Colon (tissue), 2 donors: ENCODE measurements at regions not wholly inside any gene's neighbourhood (a gene's known extent, or its start where the extent isn't known, plus 50 kb on each side); places are given as distances from the start of the nearest gene placed in this dataset.

Experiments
- FAIRE-seq: peaks from 2 replicates; lab custom pipeline; 2012; peaks lifted over from hg19 to GRCh38; lab: Jason Lieb, UNC
- donor health status: control.
- donor health status: control.

GRCh38 chr4:143082701-143083100, 102.0 kb upstream of the USP38 start:
- FAIRE-seq = no peak

DNA sequence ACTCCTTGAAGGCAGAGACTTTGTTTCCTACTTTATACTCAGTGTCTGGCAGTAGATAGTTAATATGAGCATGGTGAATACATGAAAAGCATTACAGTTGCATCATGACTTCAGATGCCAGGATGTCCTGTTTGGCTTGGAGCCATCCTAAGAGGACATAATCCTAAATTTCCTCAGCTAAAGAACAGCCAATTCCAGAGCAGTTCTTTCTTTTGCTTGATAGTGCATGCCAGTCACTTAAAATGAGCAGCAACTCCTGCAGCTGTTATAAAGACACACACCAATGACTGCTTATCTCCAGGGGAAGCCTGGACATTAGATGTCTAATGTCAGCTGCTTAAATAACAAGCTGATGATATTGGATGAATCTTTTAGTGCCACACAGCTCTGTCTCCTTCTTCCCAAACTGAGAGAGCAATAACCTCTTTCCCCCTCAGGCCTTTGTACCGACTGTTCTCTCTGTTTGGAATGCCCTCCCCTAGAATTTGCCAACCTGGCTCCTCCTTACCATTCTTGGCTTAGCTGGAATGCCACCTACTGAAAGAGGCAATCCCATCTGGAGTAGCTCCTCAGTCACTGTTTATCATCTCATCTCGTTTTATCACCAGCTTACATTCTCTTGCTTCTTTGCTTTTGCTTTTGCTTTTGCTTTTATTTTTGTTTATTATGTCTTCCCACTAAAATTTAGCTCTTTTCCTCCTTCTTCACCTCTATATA, 100.8 kb upstream of the USP38 start:
- FAIRE-seq = no peak

DNA sequence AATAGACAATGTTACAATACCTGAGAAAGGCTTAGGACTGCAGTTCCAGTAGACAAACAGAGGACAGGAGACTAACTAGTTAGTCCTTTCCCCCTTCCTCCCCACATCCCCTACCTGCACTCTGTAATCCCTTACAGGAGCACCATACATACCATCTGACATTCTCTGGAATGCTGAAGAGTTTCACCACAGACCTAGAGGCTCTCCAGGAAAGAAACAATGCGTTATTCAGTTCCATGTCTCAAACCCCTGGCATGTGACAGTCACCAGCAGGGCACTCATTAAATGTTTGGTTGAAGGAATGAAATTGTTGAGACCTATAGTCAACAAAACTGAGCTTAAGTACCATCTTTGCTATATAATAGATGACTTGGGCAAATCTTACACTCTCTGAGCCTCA, 100.2 kb upstream of the USP38 start:
- FAIRE-seq = no peak

GRCh38 chr4:143085224-143085623, 99.5 kb upstream of the USP38 start:
- no peak for FAIRE-seq

- FAIRE-seq = no peak
These were observed 99.1 kb upstream of the USP38 start for GRCh38 chr4:143085659-143086058.

- FAIRE-seq = no peak
These were observed 95.4 kb upstream of the USP38 start for GRCh38 chr4:143089291-143089690.

- FAIRE-seq = no peak
These were observed 94.9 kb upstream of the USP38 start for GRCh38 chr4:143089847-143090246.

GRCh38 chr4:143091862-143092261, 92.9 kb upstream of the USP38 start:
- no peak for FAIRE-seq

- FAIRE-seq = no peak
These were observed 89.3 kb upstream of the USP38 start for GRCh38 chr4:143095447-143095846.

DNA sequence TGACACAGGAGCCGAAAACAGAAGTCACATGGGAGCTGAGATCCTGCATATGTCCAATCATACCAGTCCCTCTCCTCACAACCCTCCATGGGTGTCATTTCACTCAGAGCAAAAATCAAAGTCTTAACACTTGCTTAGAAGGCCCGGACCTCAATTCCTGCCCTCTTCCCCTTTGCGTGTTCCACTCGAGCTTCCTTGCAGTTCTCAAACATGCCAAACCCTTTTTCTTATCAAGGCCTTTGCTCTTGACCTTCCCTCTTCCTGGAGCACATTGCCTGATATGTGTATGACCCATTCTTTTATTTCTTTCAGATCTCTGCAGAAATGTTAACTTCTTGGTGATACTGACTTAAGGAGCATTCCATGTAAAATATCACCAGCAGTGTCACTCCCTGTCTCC, 87.0 kb upstream of the USP38 start:
- no peak for FAIRE-seq

DNA sequence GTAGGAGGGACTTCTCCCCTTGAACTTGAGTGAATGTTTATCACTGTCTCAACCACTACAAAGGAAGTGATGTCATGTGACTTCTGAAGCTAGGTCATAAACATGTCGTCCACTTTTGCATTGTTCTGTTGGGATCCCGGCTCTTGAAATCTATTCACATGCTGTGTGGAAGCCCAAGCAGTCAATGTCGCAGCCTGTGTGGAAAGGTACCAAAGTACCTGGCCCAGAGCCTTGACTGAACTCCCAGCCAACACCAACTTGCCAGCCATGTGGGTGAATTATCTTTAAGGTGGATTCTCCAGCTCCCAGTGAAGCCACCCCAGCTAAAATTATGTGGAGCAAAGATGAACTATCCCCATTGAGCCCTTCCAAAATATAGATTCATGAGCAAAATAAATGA, 85.0 kb upstream of the USP38 start:
- FAIRE-seq = no peak

DNA sequence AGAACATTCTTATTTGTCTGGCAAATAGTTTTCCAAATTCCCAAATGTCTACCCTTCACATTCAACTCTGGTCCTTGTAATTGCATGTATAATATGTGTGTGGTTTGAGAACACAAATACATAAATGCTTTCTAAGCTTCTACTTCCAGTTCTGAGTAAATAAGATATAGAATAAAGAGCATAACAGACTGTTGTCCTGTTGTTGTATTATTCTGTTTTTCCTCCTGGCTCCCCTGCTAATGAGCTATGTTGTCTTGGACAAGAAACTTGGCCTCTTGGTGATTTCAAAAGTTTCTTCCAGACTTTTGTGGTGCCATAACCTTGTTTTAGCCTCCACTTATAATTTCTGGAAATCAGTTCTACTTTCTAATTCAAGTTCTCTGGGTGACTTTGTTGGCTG, 75.3 kb upstream of the USP38 start:
- no peak for FAIRE-seq

- FAIRE-seq = no peak
These were observed 66.1 kb upstream of the USP38 start for GRCh38 chr4:143118663-143119062.

DNA sequence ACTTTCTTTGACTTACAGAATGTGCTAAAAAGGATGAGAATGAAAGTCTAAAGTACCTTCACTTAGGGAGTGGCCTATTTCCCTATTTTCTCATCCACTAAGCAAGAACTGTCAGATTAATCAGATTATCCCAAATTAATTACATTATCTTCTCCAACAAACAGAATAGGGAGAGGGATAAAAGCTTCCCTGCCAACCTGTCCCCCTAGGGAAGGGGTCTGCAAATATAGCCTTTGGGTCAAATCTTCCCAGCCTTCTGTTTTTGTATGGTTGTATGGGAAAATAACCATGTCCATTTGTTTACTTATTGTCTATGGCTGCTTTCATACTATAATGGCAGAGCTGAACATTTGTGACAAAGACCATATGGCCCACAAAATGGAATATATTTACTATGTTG, 57.1 kb upstream of the USP38 start:
- no peak for FAIRE-seq

DNA sequence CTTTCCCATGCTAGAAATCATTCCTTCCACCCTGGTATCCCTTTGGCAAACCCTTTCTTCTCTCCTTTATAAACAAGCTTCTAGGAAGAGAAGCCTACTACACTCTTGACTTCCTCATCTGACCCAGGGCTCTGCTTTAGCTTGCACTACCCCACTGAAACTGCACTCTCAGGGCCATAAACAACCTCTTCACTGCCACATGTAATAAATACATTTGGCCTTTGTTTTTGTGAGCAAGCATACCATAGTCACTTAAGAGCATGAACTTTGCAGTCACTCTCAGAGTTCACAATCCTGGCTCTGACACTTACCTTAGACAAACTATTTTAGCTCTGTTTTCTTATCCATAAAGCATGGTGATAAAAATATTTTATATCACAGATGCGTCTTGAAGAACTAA, 50.7 kb upstream of the USP38 start:
- FAIRE-seq = no peak
